GM18505 (cell line): ENCODE measurements at regions not wholly inside any gene's neighbourhood (a gene's known extent, or its start where the extent isn't known, plus 50 kb on each side); places are given as distances from the start of the nearest gene placed in this dataset.

ENCODE experiments used
- ATAC-seq: cut with Tn5 transposase; IDR thresholded peaks from one replicate; pipeline ENCODE4 v1.9.1; 2021; ENCODE audit not compliant: unreplicated experiment
- POLR2A ChIP-seq: IDR thresholded peaks from 4 replicates; pipeline ENCODE4 v1.6.1; 2011; ENCODE audit warnings: borderline replicate concordance; ENCODE audit not compliant: insufficient read depth, insufficient read length; ENCODE audit errors: extremely low read depth

GRCh38 chr1:222026280-222026679 is 284.4 kb upstream of the DUSP10 start:
- TF ChIP-seq POLR2A: no peak
- no peak for ATAC-seq

- no peak for TF ChIP-seq POLR2A
- no peak for ATAC-seq
Measured at GRCh38 chr1:222023025-222023424, 281.1 kb upstream of the DUSP10 start.

- TF ChIP-seq POLR2A: no peak
- ATAC-seq: no peak
Measured at GRCh38 chr1:222021129-222021528, 279.2 kb upstream of the DUSP10 start.

- ATAC-seq: no peak
- TF ChIP-seq POLR2A: no peak
Measured at GRCh38 chr1:222020553-222020952, 278.7 kb upstream of the DUSP10 start.

- no peak for TF ChIP-seq POLR2A
- ATAC-seq: no peak
Measured at GRCh38 chr1:222019029-222019428, 277.1 kb upstream of the DUSP10 start.

GRCh38 chr1:222018041-222018440 is 276.2 kb upstream of the DUSP10 start:
- ATAC-seq: no peak
- no peak for TF ChIP-seq POLR2A

- TF ChIP-seq POLR2A: no peak
- ATAC-seq: no peak
Measured at GRCh38 chr1:222015686-222016085, 273.8 kb upstream of the DUSP10 start.

- TF ChIP-seq POLR2A: no peak
- ATAC-seq: no peak
Measured at GRCh38 chr1:222014001-222014400, 272.1 kb upstream of the DUSP10 start.

GRCh38 chr1:222012816-222013215 is 270.9 kb upstream of the DUSP10 start:
- TF ChIP-seq POLR2A: no peak
- ATAC-seq: no peak

GRCh38 chr1:222010306-222010705 is 268.4 kb upstream of the DUSP10 start:
- ATAC-seq: no peak
- TF ChIP-seq POLR2A: no peak

GRCh38 chr1:222009105-222009730 is 267.3 kb upstream of the DUSP10 start:
- TF ChIP-seq POLR2A: no peak
- no peak for ATAC-seq

- no peak for ATAC-seq
- TF ChIP-seq POLR2A: no peak
Measured at GRCh38 chr1:222006715-222007114, 264.8 kb upstream of the DUSP10 start.

- ATAC-seq: no peak
- no peak for TF ChIP-seq POLR2A
Measured at GRCh38 chr1:222004784-222005183, 262.9 kb upstream of the DUSP10 start.

GRCh38 chr1:222004034-222004433 is 262.1 kb upstream of the DUSP10 start:
- TF ChIP-seq POLR2A: no peak
- no peak for ATAC-seq

- ATAC-seq: no peak
- TF ChIP-seq POLR2A: no peak
Measured at GRCh38 chr1:222002503-222002902, 260.6 kb upstream of the DUSP10 start.
